HG02642 (cell line): ENCODE measurements at regions not wholly inside any gene's neighbourhood (a gene's known extent, or its start where the extent isn't known, plus 50 kb on each side); places are given as distances from the start of the nearest gene placed in this dataset.
"Not testable (repeated sequence)": the region's sequence is repeated elsewhere in the genome, so short reads cannot be mapped to it uniquely, and the experiment has no call there.

ENCODE experiments used
- ATAC-seq: cut with Tn5 transposase; IDR thresholded peaks from one replicate; pipeline ENCODE4 v1.9.1; 2021; ENCODE audit warnings: mild to moderate bottlenecking; ENCODE audit not compliant: unreplicated experiment, poor library complexity

GRCh38 chr3:19825193-19825592 is 108.8 kb downstream of the EFHB start:
- no peak for ATAC-seq

GRCh38 chr3:19822805-19823204 is 111.2 kb downstream of the EFHB start:
- no peak for ATAC-seq

GRCh38 chr3:19816631-19817030 is 117.4 kb downstream of the EFHB start:
- no peak for ATAC-seq

GRCh38 chr3:19815805-19816204 is 118.2 kb downstream of the EFHB start:
- ATAC-seq, result no peak

GRCh38 chr3:19813743-19814142 is 120.3 kb downstream of the EFHB start:
- not testable (repeated sequence) for ATAC-seq

- ATAC-seq, result no peak
Observed at GRCh38 chr3:19811689-19812088, 122.3 kb downstream of the EFHB start.

- no peak for ATAC-seq
Observed at GRCh38 chr3:19808834-19809233, 125.2 kb downstream of the EFHB start.

GRCh38 chr3:19799887-19800286 is 134.1 kb downstream of the EFHB start:
- no peak for ATAC-seq

- ATAC-seq, result no peak
Observed at GRCh38 chr3:19799115-19799514, 134.9 kb downstream of the EFHB start.

- no peak for ATAC-seq
Observed at GRCh38 chr3:19798324-19798723, 135.7 kb downstream of the EFHB start.

GRCh38 chr3:19792388-19792787 is 141.6 kb downstream of the EFHB start:
- no peak for ATAC-seq

- no peak for ATAC-seq
Observed at GRCh38 chr3:19775765-19776164, 158.3 kb downstream of the EFHB start.

GRCh38 chr3:19769694-19770093 is 164.3 kb downstream of the EFHB start:
- no peak for ATAC-seq

GRCh38 chr3:19765954-19766353 is 168.1 kb downstream of the EFHB start:
- no peak for ATAC-seq

GRCh38 chr3:19757773-19758172 is 176.2 kb downstream of the EFHB start:
- no peak for ATAC-seq

GRCh38 chr3:19749448-19750017 is 184.5 kb downstream of the EFHB start:
- ATAC-seq, result no peak

GRCh38 chr3:19748782-19749447 is 185.1 kb downstream of the EFHB start:
- ATAC-seq, result no peak

- ATAC-seq, result no peak
Observed at GRCh38 chr3:19744047-19744446, 190.0 kb downstream of the EFHB start.

GRCh38 chr3:19742935-19743334 is 191.1 kb downstream of the EFHB start:
- no peak for ATAC-seq

GRCh38 chr3:19739504-19739903 is 194.5 kb downstream of the EFHB start:
- ATAC-seq, result no peak

GRCh38 chr3:19738846-19739245 is 195.2 kb downstream of the EFHB start:
- ATAC-seq, result no peak

GRCh38 chr3:19735111-19735510 is 198.9 kb downstream of the EFHB start:
- ATAC-seq, result no peak
